GM21576 (cell line): ENCODE measurements at regions not wholly inside any gene's neighbourhood (a gene's known extent, or its start where the extent isn't known, plus 50 kb on each side); places are given as distances from the start of the nearest gene placed in this dataset.
"Not testable (repeated sequence)": the region's sequence is repeated elsewhere in the genome, so short reads cannot be mapped to it uniquely, and the experiment has no call there.

Experiments
- ATAC-seq: cut with Tn5 transposase; IDR thresholded peaks from one replicate; pipeline ENCODE4 v1.9.1; 2021; ENCODE audit warnings: mild to moderate bottlenecking, moderate library complexity; ENCODE audit not compliant: unreplicated experiment

- no peak for ATAC-seq
Observed at GRCh38 chr1:217921126-217921904, 290.2 kb downstream of the SPATA17 start.

GRCh38 chr1:217924924-217925323 is 293.8 kb downstream of the SPATA17 start:
- ATAC-seq = no peak

GRCh38 chr1:217929213-217929885 is 298.2 kb downstream of the SPATA17 start:
- no peak for ATAC-seq

- no peak for ATAC-seq
Observed at GRCh38 chr1:217943361-217943760, 312.2 kb downstream of the SPATA17 start.

- ATAC-seq = no peak
Observed at GRCh38 chr1:217944550-217944949, 313.4 kb downstream of the SPATA17 start.

- ATAC-seq = no peak
Observed at GRCh38 chr1:217946511-217946910, 315.4 kb downstream of the SPATA17 start.

- ATAC-seq = no peak
Observed at GRCh38 chr1:217948741-217949140, 317.6 kb downstream of the SPATA17 start.

GRCh38 chr1:217953330-217953729 is 322.2 kb downstream of the SPATA17 start:
- no peak for ATAC-seq

GRCh38 chr1:217953922-217954321 is 322.8 kb downstream of the SPATA17 start:
- no peak for ATAC-seq

GRCh38 chr1:217955723-217956122 is 324.6 kb downstream of the SPATA17 start:
- ATAC-seq = no peak

- no peak for ATAC-seq
Observed at GRCh38 chr1:217965156-217965786, 319.8 kb upstream of the RRP15 start.

- no peak for ATAC-seq
Observed at GRCh38 chr1:217968085-217968484, 317.0 kb upstream of the RRP15 start.

- ATAC-seq = no peak
Observed at GRCh38 chr1:217969428-217969827, 315.7 kb upstream of the RRP15 start.

- ATAC-seq = no peak
Observed at GRCh38 chr1:217977943-217978342, 307.1 kb upstream of the RRP15 start.

- no peak for ATAC-seq
Observed at GRCh38 chr1:217981430-217981829, 303.7 kb upstream of the RRP15 start.

GRCh38 chr1:217982331-217983050 is 302.6 kb upstream of the RRP15 start:
- ATAC-seq = no peak

- no peak for ATAC-seq
Observed at GRCh38 chr1:217983051-217983375, 302.1 kb upstream of the RRP15 start.

- no peak for ATAC-seq
Observed at GRCh38 chr1:217985641-217986040, 299.5 kb upstream of the RRP15 start.

GRCh38 chr1:217989510-217989909 is 295.6 kb upstream of the RRP15 start:
- no peak for ATAC-seq

- ATAC-seq = no peak
Observed at GRCh38 chr1:217993439-217993838, 291.7 kb upstream of the RRP15 start.

- ATAC-seq = not testable (repeated sequence)
Observed at GRCh38 chr1:218008296-218008695, 276.8 kb upstream of the RRP15 start.
